ENCODE measurements at regions not wholly inside any gene's neighbourhood (a gene's known extent, or its start where the extent isn't known, plus 50 kb on each side); places are given as distances from the start of the nearest gene placed in this dataset.

DNA sequence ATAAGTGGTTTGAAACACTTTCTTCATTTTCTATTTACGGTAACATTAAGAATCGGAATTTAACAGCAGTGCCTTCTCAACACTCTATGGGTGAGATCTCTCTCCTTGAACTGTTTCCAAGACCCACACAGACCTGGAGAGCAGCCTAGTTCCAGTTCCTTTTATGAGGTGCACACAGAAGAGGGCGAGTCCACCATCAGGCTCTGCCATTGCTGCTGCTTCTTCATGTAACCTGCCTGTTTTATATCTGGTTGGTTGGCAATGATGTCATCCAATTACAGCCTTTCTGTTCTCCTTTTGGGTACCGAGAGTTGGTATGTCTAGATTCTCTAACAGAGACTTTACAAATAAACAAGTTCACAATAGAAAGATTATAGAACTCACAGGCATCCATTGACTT is 225.7 kb downstream of the UTP18 start:
- DNase-seq = peak in 2 of 56 donors; percentile 21 to 26

DNA sequence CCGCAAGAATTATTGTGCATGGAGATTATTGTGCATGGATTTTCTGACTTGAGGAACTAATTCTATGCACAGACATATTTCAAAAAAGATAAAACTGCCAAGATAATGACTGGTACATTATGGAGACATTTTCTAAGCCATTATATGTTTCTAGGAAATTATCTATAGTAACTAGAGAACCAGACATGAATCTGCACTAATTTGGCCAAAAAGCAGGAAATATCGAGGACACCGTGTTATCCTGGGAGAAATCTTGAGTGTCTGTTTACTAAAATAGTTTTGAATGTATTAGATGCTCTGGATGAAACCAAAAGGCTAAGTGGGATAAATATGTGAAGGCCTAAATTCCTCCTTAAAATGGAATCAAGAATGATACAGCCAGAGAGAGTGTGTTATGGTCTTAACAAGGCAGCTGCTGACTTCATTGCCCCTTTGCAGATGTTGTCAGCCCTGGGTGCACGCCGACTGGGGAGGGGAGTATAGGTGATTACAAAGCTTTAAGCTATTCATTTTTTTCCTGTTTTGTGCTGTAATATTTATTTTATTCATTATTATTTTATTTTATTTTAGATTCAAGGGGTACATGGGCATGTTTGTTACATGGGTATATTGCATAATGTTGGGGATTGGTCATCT is 226.7 kb downstream of the UTP18 start:
- no peak for DNase-seq

DNA sequence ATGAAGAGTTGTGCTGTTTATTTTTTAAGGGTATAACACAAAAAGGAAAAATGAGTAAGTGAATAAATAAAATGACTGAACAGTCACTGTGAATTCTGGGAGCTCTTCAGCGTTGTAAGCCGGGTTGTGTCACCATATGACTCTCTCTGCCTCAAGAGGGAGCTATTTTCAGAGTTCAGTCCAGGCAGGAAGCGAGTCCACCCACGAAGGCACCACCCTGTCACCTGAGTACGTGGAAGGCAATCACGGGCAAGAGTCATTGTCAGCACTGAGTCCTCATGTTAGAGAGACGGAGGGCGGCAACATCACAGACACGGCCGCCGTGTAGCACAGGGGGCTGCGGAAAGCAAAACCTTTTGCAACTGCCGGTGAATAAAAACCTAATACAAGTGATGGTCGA is 227.6 kb downstream of the UTP18 start:
- DNase-seq = no peak

DNA sequence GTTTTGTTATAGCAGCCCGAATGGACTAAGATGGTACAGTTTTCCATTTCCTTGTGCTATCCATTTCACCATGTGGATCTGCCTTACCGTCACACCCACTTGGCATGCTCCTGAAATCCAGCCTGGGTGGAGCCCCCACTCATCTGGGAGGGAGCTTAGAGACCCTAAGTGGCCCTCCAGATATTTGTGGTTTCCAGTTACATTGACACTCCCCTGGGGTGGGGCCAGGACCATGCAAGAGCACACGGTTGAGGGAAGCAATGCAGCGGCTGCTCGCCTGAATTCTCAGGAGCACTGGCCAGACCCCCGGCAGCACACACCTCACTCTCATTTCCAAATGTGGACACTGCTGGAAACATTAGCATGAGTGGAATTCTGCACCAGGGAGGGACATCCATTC is 231.1 kb downstream of the UTP18 start:
- no peak for DNase-seq

DNA sequence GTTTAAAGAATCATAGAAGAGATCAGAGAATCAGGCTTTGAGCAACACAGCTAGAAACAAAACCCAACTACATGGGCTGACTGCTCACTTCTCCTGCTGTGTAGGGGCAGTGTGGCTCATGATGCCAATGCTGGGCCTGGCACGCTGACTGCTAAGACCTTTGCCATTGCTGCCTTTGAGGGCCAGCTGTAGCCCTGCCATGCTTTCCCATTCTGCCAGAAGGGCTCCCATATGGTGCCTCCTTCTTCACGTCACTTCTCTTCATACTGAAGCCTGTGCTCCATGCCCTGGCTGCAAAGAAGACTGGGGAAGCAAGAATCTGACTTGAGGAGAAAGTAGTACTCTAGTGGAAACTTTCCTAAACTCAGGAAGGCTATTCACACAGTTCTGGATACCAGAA is 232.9 kb downstream of the UTP18 start:
- no peak for DNase-seq

DNA sequence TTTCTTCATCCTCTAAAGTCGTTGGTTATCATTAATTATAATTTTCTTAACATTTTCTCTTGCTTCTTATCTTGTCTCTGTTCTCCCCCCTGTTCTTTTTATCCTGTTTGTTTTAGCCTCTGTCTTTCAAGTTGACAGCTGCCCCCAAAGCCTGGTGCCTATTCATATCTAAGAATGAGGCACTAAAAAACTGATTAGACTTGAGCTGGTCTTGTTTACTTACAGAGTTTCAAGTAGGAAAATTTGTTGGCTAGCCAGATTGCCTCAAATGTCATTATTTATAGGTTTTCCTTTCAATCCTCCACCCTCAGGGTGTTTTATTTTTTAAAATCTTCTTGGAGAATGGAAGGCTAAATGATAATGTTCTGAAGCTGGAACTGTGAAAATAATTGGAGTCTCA is 236.0 kb downstream of the UTP18 start:
- no peak for DNase-seq

DNA sequence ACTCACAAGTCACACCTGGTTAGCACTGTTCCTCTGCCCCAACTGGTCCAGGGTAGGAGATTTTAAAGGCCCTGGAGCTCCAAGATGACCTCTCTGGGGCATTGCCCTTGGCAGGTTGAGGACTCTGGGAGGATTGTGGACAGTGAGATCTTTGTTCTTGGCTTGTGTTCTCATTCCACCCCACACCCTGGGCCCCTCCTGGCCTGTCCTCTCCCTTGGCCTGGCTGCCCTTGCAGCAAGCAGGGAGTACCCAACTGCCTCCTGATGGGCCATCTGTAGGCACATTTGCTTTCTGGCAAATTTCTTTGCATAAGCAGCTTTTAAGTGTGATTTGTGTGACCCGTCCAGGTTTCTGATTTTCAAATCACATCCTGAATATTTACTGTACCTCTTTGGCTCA is 239.6 kb downstream of the UTP18 start:
- no peak for DNase-seq

DNA sequence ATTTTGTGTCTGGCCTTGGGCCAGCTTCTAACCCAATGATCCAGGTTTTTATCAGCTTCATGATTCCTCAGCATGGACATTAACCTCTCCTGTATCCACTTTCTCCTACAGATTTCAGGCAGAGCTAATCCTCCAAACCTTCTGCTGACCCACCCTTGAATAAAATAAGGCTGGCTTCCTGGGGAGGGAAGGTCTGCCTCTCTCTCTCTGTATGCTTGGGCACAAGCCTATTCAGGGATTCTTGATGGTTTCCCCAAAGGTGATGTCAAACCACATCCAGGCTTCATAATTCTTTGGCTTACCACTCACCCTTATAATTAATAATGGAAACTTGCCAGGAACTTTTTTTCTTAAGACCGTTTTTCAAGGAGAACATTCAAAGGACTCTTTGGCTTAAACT is 240.1 kb downstream of the UTP18 start:
- no peak for DNase-seq

DNA sequence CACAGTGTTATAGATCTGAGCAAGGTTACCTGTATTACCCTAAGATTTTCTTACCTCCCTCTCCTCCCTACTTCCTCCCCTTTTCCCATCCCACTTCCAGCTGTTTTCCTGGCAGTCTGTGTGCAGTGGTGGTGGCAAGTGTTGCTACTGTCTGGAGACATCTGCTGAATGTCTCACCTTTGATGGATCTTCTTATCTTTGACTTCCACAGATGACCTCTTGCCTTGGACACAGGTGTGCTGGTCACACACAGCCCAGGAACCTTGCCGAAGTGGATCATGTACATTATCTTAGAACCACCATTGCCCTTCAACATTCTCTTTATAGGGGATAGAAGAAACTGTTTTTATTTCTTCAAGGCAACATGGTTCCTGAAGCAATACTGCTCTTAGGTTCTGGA is 245.1 kb downstream of the UTP18 start:
- DNase-seq = no peak

DNA sequence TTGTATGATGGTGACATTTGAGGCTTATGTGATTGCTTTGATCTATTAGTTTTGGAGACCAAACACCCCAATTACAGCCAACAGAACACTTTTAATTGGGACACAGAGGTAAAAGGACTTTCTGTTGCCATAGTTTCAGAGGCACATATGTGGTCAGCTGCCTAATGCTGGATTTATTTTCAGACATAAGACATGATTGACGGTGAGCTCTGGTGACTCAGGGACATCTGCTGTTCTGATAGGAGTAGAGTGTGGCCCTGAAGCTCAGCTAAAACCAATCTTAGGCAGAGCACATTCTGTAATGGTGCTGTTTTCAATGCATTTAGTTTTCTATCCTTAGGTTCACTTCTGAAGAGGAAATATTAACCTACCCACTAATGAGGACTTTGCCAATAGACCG is 247.1 kb downstream of the UTP18 start:
- no peak for DNase-seq

DNA sequence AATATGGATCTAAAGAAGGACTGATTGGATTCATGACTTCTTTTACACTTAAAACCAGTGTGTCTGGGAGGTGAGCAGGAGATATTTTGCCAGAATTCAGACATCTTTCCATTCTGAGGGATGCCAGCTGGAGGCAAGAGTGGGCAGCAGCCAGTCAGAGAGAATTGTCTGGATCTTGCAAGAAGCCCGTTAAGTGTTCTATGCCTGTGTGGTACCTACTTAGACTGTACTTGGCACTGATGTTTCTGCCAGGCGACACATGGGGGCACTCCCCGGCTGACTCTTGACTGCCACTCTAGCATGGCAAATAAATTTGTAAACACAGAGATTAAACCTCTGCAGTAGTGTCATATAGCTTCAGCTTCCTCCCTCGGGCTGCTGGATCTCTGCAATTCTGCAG is 247.7 kb downstream of the UTP18 start:
- peak in 24 of 56 donors; percentile 2 to 44 (median 18) for DNase-seq

DNA sequence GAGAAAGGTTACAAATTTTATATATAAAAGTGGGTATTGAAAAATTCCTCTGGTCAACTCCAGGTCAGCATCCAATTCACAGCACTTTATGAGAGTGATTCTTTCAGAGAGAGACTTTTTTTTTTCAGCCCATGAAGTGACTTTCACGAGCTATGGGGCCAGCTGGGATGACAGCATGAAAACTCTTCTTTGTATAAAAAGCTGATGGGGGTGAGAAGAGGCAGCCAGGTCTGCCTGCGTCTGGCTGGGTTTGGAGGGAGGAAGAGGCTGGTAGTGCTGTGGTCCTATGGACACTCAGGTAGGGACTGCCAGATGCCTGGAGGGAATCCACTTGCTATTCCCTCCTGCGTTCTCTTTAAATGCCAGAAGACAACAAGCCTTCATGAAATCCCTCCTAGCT is 250.6 kb downstream of the UTP18 start:
- peak in 13 of 56 donors; percentile 1 to 37 (median 9) for DNase-seq

DNA sequence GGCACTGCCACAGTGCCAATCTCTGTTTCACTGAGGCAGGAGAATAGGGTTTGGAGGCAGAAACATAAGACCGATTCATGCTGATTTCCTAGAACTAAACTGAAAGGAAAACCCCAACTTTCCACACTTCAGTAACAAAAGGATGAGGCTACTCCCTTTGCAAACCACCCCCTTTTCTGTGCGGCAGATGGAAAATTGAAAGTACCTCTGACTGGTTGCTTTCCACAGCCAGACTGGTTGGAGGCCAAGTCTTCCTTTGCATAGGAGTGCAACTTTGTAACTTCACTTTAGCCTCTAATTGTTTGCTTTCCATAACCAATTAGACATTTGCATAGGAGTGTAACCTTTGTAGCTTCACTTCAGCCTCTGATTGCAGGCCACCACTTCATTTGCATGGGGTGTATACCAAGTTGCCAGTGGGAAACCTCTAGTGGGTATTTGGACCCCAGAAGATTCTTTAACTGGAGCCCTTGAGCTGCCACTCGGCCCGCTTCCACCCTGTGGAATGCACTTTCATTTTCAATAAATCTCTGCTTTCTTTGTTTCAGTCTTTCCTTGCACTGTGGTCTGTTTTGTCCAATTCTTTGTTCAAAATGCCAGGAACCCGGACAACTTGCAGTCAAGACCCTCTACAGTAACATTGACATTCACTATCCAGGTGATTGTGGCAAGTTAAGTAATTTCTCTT is 252.0 kb downstream of the UTP18 start:
- DNase-seq = no peak

DNA sequence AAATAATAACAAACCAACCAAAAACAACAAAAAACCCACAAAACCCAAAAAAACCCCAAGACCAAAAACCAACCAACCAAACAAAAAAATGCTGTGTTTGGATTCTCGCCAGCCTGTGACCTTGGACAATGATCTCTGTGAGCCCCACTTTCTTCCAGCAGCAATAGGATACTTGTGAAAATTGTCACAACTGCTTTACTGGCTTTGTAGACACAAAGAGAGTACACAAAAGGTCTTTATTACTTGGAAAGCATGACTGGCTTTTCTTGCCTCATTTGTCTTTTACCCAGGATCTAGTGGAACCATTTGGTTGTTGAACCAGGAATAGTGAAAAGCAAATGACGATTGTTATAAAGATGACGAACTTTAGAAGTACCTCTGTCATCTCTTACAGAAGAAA is 256.6 kb downstream of the UTP18 start:
- DNase-seq = no peak

DNA sequence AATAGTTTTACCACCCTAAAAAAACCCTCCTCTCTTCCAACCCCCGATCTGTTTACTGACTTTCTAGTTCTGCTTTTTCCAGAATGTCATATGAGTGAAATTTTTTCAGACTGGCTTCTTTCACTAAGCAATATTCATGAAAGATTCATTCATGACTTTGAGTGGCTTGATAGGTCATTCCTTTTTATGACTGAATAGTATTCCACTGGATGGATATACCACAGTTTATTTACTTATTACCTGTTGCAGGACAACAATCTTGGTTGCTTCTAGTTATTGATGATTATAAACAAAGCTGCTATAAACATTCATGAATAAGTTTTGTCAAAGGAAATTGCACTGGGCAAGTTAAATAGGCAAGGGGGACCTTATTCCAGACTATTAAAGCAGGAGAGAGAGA is 264.2 kb downstream of the UTP18 start:
- no peak for DNase-seq

DNA sequence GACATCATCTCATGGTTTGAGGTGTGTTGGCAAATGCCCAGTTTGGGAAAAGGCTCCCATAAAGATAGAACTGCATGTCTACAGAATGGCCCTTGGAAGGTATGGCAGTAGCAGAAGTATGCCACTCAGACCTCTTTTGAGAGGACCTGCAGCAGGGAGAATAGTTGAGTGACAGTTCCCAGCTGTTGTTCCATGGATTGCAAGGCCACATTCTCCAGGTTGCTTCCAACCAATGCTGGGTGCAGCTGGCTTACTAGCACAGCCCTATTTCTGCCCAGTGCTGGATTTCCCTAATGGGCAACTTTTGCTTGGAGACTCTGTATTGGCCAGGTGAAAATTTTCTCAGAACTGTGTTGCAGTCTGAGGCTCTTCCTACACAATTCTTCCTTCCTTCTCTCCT is 266.2 kb downstream of the UTP18 start:
- no peak for DNase-seq

DNA sequence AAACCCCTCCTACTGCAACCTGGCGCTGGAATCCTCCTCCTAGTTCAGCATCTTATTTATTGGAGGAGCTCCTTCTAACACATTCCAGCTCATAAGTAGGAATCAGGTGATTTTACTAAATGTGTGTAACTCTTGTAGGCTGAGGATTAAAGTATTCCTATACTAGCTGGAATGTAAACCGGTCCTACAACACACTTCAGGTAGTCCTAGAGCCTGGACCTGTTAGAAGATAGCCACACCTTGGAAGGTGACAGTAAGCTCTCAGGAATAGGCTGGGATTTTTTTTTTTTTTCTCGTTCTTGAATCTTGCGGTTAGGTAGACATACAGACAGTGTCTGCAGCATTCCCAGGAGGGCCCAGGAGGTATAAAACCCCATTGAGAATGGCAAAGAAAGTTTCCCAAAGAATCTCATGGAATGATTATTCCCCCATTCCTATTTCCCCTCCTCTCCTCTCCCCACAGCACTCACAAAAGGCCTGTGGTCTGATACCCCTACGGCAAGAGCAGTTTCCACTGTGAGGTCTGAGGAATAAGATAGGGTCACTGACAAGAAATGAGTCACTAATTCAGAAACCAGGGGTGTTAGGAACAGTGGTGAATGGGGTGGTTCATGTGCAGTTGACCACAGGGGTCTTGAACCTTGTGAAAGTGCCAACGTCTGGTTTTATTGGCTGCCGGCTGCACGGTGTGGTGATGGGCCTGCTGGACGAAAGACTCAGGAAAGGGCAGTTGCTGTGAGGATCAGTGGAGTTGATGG is 267.1 kb downstream of the UTP18 start:
- no peak for DNase-seq

DNA sequence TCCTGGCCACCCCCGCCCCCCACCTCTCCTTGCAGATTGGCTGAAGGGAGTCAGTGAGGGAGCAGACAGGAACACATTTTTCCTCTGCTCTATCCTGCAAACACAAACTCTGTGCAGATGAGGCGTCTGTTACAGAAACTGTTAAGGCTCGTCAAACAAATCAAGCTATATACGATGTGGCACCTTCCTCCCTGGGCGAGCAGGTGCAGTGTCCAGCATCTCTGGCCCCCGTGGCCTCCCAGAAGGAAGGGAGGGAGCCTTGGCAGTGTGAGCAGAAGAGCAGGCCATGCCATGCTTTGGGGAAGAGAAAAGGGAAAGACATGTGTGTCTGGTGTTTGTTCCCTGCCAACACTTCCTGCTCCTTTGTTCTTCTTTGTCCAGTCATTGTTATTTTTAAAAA is 267.8 kb downstream of the UTP18 start:
- no peak for DNase-seq

DNA sequence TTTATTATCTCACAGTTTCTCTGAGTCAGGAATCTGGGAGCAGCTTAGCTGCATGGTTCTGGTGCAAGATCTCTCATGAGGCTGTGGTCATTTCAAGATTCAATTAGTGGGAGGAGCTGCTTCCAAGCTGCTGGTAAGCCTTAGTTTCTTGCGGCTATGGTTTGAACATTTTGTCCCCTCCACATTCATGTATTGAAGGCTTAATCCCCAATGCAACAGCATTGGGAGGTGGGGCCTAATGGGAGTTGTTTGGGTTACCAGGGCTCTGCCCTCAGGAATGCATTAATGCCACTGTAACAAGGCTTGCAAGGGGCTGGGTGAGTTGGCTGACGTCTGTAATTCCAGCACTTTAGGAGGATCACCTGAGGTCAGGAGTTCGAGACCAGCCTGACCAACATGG is 272.9 kb downstream of the UTP18 start:
- no peak for DNase-seq

DNA sequence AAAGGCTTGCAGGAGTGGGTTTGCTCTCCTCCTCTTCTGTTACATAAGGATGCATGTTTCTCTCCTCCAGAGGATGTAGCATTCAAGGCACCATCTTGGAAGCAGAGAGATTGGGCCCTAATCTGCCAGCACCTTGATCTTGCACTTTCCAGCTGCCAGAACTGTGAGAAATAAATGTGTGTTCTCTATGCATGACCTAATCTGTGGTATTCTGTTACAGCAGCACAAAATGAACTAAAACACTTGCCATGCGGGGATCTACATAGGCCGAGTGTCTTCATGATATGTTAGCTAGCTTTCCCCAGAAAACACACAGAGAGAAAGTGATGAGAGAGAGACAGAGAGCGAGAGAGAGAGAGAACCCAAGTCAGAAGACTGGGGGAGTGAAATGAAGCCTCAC is 273.5 kb downstream of the UTP18 start:
- no peak for DNase-seq

DNA sequence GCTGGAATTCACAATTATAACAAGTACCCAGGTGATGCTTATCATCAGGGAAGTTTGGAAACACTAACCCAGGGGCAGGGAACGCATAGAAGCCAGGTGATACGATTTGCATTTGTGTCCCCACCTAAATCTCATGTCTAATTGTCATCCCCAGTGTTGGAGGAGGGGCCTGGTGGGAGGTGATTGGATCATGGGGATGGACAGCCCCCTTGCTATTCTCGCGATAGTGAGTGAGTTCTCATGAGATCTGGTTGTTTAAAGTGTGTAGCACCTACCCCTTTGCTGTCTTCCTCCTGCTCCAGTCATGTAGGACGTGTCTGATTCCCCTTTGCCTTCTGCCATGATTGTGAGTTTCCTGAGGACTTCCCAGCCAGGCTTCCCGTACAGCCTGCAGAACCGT is 276.3 kb downstream of the UTP18 start:
- DNase-seq = no peak

DNA sequence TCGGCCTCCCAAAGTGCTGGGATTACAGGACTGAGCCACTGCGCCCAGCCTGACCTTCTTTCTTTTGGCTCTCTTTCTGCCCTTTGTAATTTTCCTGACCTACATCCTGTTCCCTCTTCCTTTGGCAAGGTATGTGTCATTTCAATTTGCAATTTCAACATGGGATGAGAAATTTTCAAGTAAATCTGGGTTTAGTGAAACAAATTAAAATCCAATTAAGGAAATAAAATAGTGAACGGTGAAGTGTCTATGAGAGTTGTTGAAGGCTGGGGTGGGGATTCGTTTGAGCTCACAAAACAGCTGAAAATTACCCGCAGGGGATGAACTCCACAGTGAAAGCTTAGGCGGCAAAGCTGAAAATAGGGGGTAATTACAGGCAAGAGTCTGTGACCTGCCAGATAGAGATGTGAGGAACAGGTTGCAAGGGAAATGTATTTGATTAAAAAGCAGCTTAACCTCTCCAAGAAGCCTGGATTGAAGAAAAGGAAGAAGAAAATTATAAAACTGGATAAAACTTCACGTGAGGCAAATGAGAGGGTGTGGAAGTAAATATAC is 277.7 kb downstream of the UTP18 start:
- no peak for DNase-seq

DNA sequence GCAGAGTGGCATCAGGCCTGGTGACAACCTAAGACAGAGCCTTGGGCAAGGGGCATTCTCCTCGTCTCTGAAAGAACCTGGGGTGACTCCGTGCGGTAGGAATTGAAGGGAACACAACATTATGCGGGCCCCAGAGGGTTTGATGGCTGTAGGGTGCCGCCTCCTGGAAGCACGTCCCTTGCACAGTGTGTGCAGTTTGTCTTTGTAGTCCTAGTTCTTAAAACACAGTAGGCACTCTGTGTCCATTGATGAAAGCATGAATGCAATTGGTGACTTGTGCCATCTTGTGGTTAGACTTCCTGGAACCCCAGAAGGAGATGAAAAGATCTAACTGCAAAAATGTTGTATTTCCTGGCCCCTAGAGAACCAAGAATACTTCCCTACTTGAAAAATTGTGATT is 279.8 kb downstream of the UTP18 start:
- DNase-seq = peak in 38 of 56 donors; percentile 2 to 71 (median 35)

Measured in nucleus accumbens (tissue), 56 donors.